ENCODE measurements at regions not wholly inside any gene's neighbourhood (a gene's known extent, or its start where the extent isn't known, plus 50 kb on each side); places are given as distances from the start of the nearest gene placed in this dataset.

DNA sequence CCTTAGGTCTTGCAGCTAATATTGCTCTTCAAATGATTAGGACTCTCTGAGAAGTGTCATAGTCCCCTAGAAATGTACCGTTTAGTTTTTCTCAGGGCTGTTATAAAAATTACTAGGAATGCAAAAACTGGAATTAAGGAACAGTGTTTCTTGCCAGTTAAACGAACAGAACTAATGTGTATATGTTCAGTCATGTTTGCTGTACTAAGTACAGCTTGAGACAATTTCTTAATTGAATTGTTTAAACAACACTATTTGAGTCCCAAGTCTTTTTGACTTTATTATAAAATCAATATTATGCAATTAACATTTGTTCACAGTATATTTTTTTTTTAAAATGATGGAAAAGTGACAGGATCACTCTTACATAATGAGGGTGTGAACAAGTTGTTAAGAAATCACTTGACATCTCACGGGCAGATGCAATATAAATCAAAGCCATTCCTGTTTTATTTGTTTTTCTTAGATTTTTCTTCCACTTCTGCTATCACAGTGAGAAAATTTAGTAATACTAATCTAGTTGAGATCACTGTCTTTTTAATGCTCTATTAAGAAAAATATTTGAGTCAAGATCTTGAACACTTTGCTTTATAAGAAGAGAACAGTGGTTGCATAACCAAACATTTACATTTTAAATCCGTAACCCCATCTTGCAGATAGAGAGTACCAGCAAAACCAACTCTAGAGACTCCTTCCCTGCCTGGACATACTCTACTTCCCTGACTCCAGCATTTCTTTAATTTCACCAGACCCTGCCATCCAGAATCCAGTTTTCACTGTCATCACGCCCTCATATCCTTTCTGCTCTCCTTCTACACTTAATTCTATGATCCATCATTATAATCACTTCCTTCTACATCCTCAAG lies 140.7 kb upstream of the KITLG start:
- Histone ChIP-seq H3K4me3 (no peak overlapping the region), H3K36me3 (ENCODE audit: control insufficient read depth in 4 of 4, insufficient read depth in 4 of 4, low read length in 4 of 4) (no peaks in the 10 kb centered on the region)
- 66 to 73% methylated on average over 5 of the region's 5 CpGs for WGBS, 2 donors

DNA sequence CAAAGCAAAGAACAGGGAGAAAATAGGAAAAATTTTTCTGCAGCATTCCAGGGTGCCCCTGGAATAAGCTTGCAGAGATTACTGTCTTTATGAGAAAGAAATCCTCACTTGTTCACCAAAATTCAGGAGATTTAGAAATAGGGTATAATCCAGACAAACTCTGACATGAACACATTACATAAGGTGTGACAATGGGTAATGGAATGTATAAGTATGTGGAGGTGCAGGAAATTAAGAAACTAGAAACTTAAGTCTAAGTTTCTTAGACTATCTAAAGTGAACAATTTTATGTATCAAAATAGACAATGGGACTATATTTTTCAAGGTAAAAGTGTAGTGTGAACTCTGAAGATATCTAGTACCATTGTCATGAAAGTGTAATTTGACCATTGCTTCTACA lies 140.0 kb upstream of the KITLG start:
- Histone ChIP-seq H3K27me3 (ENCODE audit: control insufficient read depth in 3 of 3, insufficient read depth in 3 of 3, low read length in 2 of 3) (no peaks in the 10 kb centered on the region), H3K4me1 (ENCODE audit: control insufficient read depth in 5 of 5, insufficient read depth in 5 of 5, low read length in 5 of 5) (no peaks in the 10 kb centered on the region), H3K4me3 (no peak overlapping the region), H3K9me3 (ENCODE audit: control insufficient read depth in 4 of 4, insufficient read depth in 3 of 4, low read length in 3 of 4) (no peaks in the 10 kb centered on the region), H3K27ac (ENCODE audit: low read depth in 1 of 2, low read length in 1 of 2) (no peak overlapping the region), H3K36me3 (ENCODE audit: control insufficient read depth in 4 of 4, insufficient read depth in 4 of 4, low read length in 4 of 4) (no peaks in the 10 kb centered on the region), H3K9ac (ENCODE audit: insufficient read depth in 1 of 2, low read length in 2 of 2) (no peak overlapping the region)
- no peak for DNase-seq
- TF ChIP-seq, protein P1, sequence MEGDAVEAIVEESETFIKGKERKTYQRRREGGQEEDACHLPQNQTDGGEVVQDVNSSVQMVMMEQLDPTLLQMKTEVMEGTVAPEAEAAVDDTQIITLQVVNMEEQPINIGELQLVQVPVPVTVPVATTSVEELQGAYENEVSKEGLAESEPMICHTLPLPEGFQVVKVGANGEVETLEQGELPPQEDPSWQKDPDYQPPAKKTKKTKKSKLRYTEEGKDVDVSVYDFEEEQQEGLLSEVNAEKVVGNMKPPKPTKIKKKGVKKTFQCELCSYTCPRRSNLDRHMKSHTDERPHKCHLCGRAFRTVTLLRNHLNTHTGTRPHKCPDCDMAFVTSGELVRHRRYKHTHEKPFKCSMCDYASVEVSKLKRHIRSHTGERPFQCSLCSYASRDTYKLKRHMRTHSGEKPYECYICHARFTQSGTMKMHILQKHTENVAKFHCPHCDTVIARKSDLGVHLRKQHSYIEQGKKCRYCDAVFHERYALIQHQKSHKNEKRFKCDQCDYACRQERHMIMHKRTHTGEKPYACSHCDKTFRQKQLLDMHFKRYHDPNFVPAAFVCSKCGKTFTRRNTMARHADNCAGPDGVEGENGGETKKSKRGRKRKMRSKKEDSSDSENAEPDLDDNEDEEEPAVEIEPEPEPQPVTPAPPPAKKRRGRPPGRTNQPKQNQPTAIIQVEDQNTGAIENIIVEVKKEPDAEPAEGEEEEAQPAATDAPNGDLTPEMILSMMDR (IDR thresholded peaks at IDR 0.05; ENCODE audit: control extremely low read depth, extremely low read depth) = no peak
- ATAC-seq (ENCODE audit: insufficient read depth, low FRiP score) = no peak

More for the DNA sequence above, 140.7 kb upstream of the KITLG start:
- Histone ChIP-seq H3K27me3 (ENCODE audit: control insufficient read depth in 3 of 3, insufficient read depth in 3 of 3, low read length in 2 of 3) (no peaks in the 10 kb centered on the region), H3K9ac (ENCODE audit: insufficient read depth in 1 of 2, low read length in 2 of 2) (no peak overlapping the region), H3K4me1 (ENCODE audit: control insufficient read depth in 5 of 5, insufficient read depth in 5 of 5, low read length in 5 of 5) (peaks cover 0 to 5% (median 0%) of the 10 kb centered on the region in 5 donors), H3K27ac (ENCODE audit: low read depth in 1 of 2, low read length in 1 of 2) (no peak overlapping the region), H3K9me3 (ENCODE audit: control insufficient read depth in 4 of 4, insufficient read depth in 3 of 4, low read length in 3 of 4) (no peaks in the 10 kb centered on the region)
- ATAC-seq (ENCODE audit: insufficient read depth, low FRiP score) (peak; percentile 41), DNase-seq (no peak)
- TF ChIP-seq, protein P1 (IDR thresholded peaks at IDR 0.05; ENCODE audit: control extremely low read depth, extremely low read depth) = no peak

DNA sequence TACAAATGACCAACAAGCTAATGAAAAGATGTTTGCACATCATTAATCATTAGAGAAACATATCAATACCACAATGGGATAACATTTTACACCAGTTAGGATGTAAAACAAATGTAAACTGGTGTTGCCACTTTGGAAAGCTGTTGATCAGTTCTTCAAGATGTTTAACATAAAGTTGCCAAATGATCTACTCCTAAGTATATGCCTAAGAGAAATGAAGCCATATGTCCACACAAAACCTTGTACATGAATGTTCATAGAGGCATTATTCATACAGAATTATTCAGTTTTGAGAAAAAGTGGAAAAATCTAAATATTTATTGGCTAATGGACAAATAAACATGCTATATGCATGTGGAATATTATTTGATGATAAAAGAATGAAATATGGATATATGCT lies 136.9 kb upstream of the KITLG start:
- DNase-seq (no peak), ATAC-seq (ENCODE audit: insufficient read depth, low FRiP score) (no peak)
- H3K4me3 ChIP-seq = no peak overlapping the region
- no peaks in the 10 kb centered on the region for H3K36me3 ChIP-seq (ENCODE audit: control insufficient read depth in 4 of 4, insufficient read depth in 4 of 4, low read length in 4 of 4)
- H3K27ac ChIP-seq (ENCODE audit: low read depth in 1 of 2, low read length in 1 of 2) = no peak overlapping the region
- no peaks in the 10 kb centered on the region for H3K27me3 ChIP-seq (ENCODE audit: control insufficient read depth in 3 of 3, insufficient read depth in 3 of 3, low read length in 2 of 3)
- no peak overlapping the region for H3K9ac ChIP-seq (ENCODE audit: insufficient read depth in 1 of 2, low read length in 2 of 2)
- TF ChIP-seq, protein P1 (IDR thresholded peaks at IDR 0.05; ENCODE audit: control extremely low read depth, extremely low read depth) = no peak
- H3K9me3 ChIP-seq (ENCODE audit: control insufficient read depth in 4 of 4, insufficient read depth in 3 of 4, low read length in 3 of 4) = no peaks in the 10 kb centered on the region
- no peaks in the 10 kb centered on the region for H3K4me1 ChIP-seq (ENCODE audit: control insufficient read depth in 5 of 5, insufficient read depth in 5 of 5, low read length in 5 of 5)

DNA sequence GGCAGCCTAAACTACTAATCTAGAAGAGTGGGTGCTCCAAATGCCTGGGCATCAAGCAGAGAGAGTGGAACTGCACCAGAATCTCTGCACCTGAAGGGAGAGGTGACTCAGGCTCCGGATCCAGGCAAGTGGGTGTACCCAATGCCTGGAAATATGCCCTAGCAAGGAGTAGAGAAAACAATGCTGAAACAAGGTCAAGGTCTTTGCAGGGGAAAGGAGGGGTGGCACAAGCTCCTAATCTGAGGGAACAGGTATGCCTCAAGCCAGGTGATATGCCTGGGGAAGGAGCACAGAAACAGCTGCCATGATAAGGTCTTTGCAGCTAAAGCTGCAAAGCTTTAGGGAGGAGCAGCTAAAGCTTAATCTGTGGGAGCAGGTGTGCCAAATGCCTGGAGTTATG lies 136.0 kb upstream of the KITLG start:
- ATAC-seq (ENCODE audit: insufficient read depth, low FRiP score) (no peak), DNase-seq (no peak)
- H3K9me3 ChIP-seq (ENCODE audit: control insufficient read depth in 4 of 4, insufficient read depth in 3 of 4, low read length in 3 of 4) = no peaks in the 10 kb centered on the region
- H3K36me3 ChIP-seq (ENCODE audit: control insufficient read depth in 4 of 4, insufficient read depth in 4 of 4, low read length in 4 of 4) = no peaks in the 10 kb centered on the region
- no peak overlapping the region for H3K27ac ChIP-seq (ENCODE audit: low read depth in 1 of 2, low read length in 1 of 2)
- no peaks in the 10 kb centered on the region for H3K27me3 ChIP-seq (ENCODE audit: control insufficient read depth in 3 of 3, insufficient read depth in 3 of 3, low read length in 2 of 3)
- TF ChIP-seq, protein P1 (IDR thresholded peaks at IDR 0.05; ENCODE audit: control extremely low read depth, extremely low read depth) = no peak
- WGBS, 2 donors = 60 to 74% methylated on average over 1 of the region's 1 CpG
- no peaks in the 10 kb centered on the region for H3K4me1 ChIP-seq (ENCODE audit: control insufficient read depth in 5 of 5, insufficient read depth in 5 of 5, low read length in 5 of 5)
- H3K4me3 ChIP-seq = no peak overlapping the region
- H3K9ac ChIP-seq (ENCODE audit: insufficient read depth in 1 of 2, low read length in 2 of 2) = no peak overlapping the region

Measured in lung (tissue), 11 donors.